ENCODE measurements at regions not wholly inside any gene's neighbourhood (a gene's known extent, or its start where the extent isn't known, plus 50 kb on each side); places are given as distances from the start of the nearest gene placed in this dataset.

GRCh38 chr15:100781961-100782530, 97.6 kb upstream of the ALDH1A3 start:
- DNase-seq (ENCODE audit: insufficient read length, low spot score), result no peak
- FAIRE-seq, result no peak

GRCh38 chr15:100783291-100783690, 96.3 kb upstream of the ALDH1A3 start:
- FAIRE-seq, result no peak
- DNase-seq (ENCODE audit: insufficient read length, low spot score), result no peak

- no peak for DNase-seq (ENCODE audit: insufficient read length, low spot score)
- no peak for FAIRE-seq
Measured at GRCh38 chr15:100783760-100784492, 95.7 kb upstream of the ALDH1A3 start.

- no peak for FAIRE-seq
- DNase-seq (ENCODE audit: insufficient read length, low spot score), result no peak
Measured at GRCh38 chr15:100784493-100785180, 95.0 kb upstream of the ALDH1A3 start.

GRCh38 chr15:100785181-100786138, 94.2 kb upstream of the ALDH1A3 start:
- DNase-seq (ENCODE audit: insufficient read length, low spot score) (no peak), FAIRE-seq (no peak)

GRCh38 chr15:100786139-100786531, 93.5 kb upstream of the ALDH1A3 start:
- FAIRE-seq (no peak), DNase-seq (ENCODE audit: insufficient read length, low spot score) (no peak)

- DNase-seq (ENCODE audit: insufficient read length, low spot score) (no peak), FAIRE-seq (no peak)
Measured at GRCh38 chr15:100786901-100787566, 92.6 kb upstream of the ALDH1A3 start.

GRCh38 chr15:100787567-100788417, 91.8 kb upstream of the ALDH1A3 start:
- FAIRE-seq (no peak), DNase-seq (ENCODE audit: insufficient read length, low spot score) (no peak)

- FAIRE-seq (no peak), DNase-seq (ENCODE audit: insufficient read length, low spot score) (no peak)
Measured at GRCh38 chr15:100788418-100789105, 91.1 kb upstream of the ALDH1A3 start.

GRCh38 chr15:100790786-100791265, 88.8 kb upstream of the ALDH1A3 start:
- FAIRE-seq (no peak), DNase-seq (ENCODE audit: insufficient read length, low spot score) (no peak)

- DNase-seq (ENCODE audit: insufficient read length, low spot score), result no peak
- FAIRE-seq, result no peak
Measured at GRCh38 chr15:100794008-100794407, 85.6 kb upstream of the ALDH1A3 start.

GRCh38 chr15:100801256-100801900, 78.3 kb upstream of the ALDH1A3 start:
- FAIRE-seq (no peak), DNase-seq (ENCODE audit: insufficient read length, low spot score) (no peak)

- no peak for DNase-seq (ENCODE audit: insufficient read length, low spot score)
- no peak for FAIRE-seq
Measured at GRCh38 chr15:100802421-100803170, 77.0 kb upstream of the ALDH1A3 start.

- DNase-seq (ENCODE audit: insufficient read length, low spot score) (no peak), FAIRE-seq (no peak)
Measured at GRCh38 chr15:100803171-100803440, 76.5 kb upstream of the ALDH1A3 start.

GRCh38 chr15:100806157-100806556, 73.5 kb upstream of the ALDH1A3 start:
- DNase-seq (ENCODE audit: insufficient read length, low spot score) (no peak), FAIRE-seq (no peak)

GRCh38 chr15:100807028-100807427, 72.6 kb upstream of the ALDH1A3 start:
- DNase-seq (ENCODE audit: insufficient read length, low spot score) (no peak), FAIRE-seq (no peak)

- FAIRE-seq, result no peak
- DNase-seq (ENCODE audit: insufficient read length, low spot score), result no peak
Measured at GRCh38 chr15:100808691-100809090, 70.9 kb upstream of the ALDH1A3 start.

- DNase-seq (ENCODE audit: insufficient read length, low spot score) (no peak), FAIRE-seq (no peak)
Measured at GRCh38 chr15:100809151-100809550, 70.5 kb upstream of the ALDH1A3 start.

Data from GM19239 (cell line).